ENCODE measurements at regions not wholly inside any gene's neighbourhood (a gene's known extent, or its start where the extent isn't known, plus 50 kb on each side); places are given as distances from the start of the nearest gene placed in this dataset.

GRCh38 chr4:27429364-27429871 is 568.8 kb downstream of the STIM2 start:
- TF ChIP-seq POLR2A (IDR thresholded peaks at IDR 0.05) (no peak), CTCF (IDR thresholded peaks at IDR 0.05) (no peak)
